ENCODE measurements at regions not wholly inside any gene's neighbourhood (a gene's known extent, or its start where the extent isn't known, plus 50 kb on each side); places are given as distances from the start of the nearest gene placed in this dataset.

GRCh38 chr12:9383585-9383984 is 175.4 kb upstream of the PZP start:
- Histone ChIP-seq H2AFZ (no peak overlapping the region), H3K79me2 (replicated peaks; ENCODE audit: insufficient read depth) (no peaks in the 10 kb centered on the region), H3K27me3 (ENCODE audit: insufficient read depth) (no peaks in the 10 kb centered on the region), H4K20me1 (replicated peaks; ENCODE audit: insufficient read depth) (no peaks in the 10 kb centered on the region), H3F3A (replicated peaks; ENCODE audit: low read depth) (no peaks in the 10 kb centered on the region), H3K4me2 (no peak overlapping the region), H3K9me2 (ENCODE audit: insufficient read depth) (no peaks in the 10 kb centered on the region), H3K4me1 (ENCODE audit: insufficient read depth) (no peaks in the 10 kb centered on the region), H3K36me3 (ENCODE audit: insufficient read depth) (no peaks in the 10 kb centered on the region), H3K27ac (ENCODE audit: low read depth) (no peak overlapping the region), H3K4me3 (no peak overlapping the region)
- no peak for DNase-seq (ENCODE audit: low spot score)
- Mint-ChIP-seq H3K4me3 (no peak overlapping the region), H3K4me1 (peaks cover 2% of the 10 kb centered on the region; the same call in 1 of the 3 replicates), H3K27ac (no peak overlapping the region), H3K36me3 (ENCODE audit: low read depth) (no peaks in the 10 kb centered on the region), H3K27me3 (ENCODE audit: insufficient read depth, low read depth, poor library complexity) (peaks cover 5% of the 10 kb centered on the region), H3K9me3 (no peaks in the 10 kb centered on the region)
- ATAC-seq, result no peak
- TF ChIP-seq REST (IDR thresholded peaks at IDR 0.05; ENCODE audit: unreplicated experiment) (no peak), NANOG (IDR thresholded peaks at IDR 0.05; ENCODE audit: borderline replicate concordance) (no peak), EZH2 (IDR thresholded peaks at IDR 0.05; ENCODE audit: low read depth, unreplicated experiment) (no peak), POLR2AphosphoS5 (IDR thresholded peaks at IDR 0.05; ENCODE audit: low read depth) (no peak), STAT1 (IDR thresholded peaks at IDR 0.05; ENCODE audit: unreplicated experiment) (no peak), CREB1 (CRISPR knock-in tag; IDR thresholded peaks at IDR 0.05; ENCODE audit: low read depth) (no peak), JUNB (IDR thresholded peaks at IDR 0.05; ENCODE audit: unreplicated experiment) (no peak), ETS1 (IDR thresholded peaks at IDR 0.05) (no peak), ZNF114 (CRISPR knock-in tag; IDR thresholded peaks at IDR 0.05) (no peak)

GRCh38 chr12:9381619-9382018 is 173.4 kb upstream of the PZP start:
- H3K27me3 Mint-ChIP-seq (ENCODE audit: insufficient read depth, low read depth, poor library complexity), result peaks cover 3% of the 10 kb centered on the region
- no peaks in the 10 kb centered on the region for H3K36me3 Mint-ChIP-seq (ENCODE audit: low read depth)
- TF ChIP-seq ZNF114 (CRISPR knock-in tag; IDR thresholded peaks at IDR 0.05) (no peak), ETS1 (IDR thresholded peaks at IDR 0.05) (no peak), POLR2AphosphoS5 (IDR thresholded peaks at IDR 0.05; ENCODE audit: low read depth) (no peak), EZH2phosphoT487 (IDR thresholded peaks at IDR 0.05; ENCODE audit: unreplicated experiment) (no peak), ZNF462 (CRISPR knock-in tag; IDR thresholded peaks at IDR 0.05) (no peak)

More at GRCh38 chr12:9381619-9382018, 173.4 kb upstream of the PZP start:
- H3K4me3 ChIP-seq, result no peak overlapping the region
- H3K4me2 ChIP-seq, result no peak overlapping the region
- no peaks in the 10 kb centered on the region for H4K20me1 ChIP-seq (replicated peaks; ENCODE audit: insufficient read depth)
- no peaks in the 10 kb centered on the region for H3K79me2 ChIP-seq (replicated peaks; ENCODE audit: insufficient read depth)
- DNase-seq (ENCODE audit: low spot score) (no peak), ATAC-seq (no peak)
- H3K4me3 Mint-ChIP-seq, result no peak overlapping the region
- no peak overlapping the region for H3K27ac Mint-ChIP-seq
- H3K36me3 ChIP-seq (ENCODE audit: insufficient read depth), result no peaks in the 10 kb centered on the region
- H3F3A ChIP-seq (replicated peaks; ENCODE audit: low read depth), result no peaks in the 10 kb centered on the region
- H3K27ac ChIP-seq (ENCODE audit: low read depth), result no peak overlapping the region
- no peaks in the 10 kb centered on the region for H3K4me1 ChIP-seq (ENCODE audit: insufficient read depth)
- H3K9me2 ChIP-seq (ENCODE audit: insufficient read depth), result no peaks in the 10 kb centered on the region
- no peaks in the 10 kb centered on the region for H3K9me3 Mint-ChIP-seq
- H3K27me3 ChIP-seq (ENCODE audit: insufficient read depth), result no peaks in the 10 kb centered on the region
- no peak overlapping the region for H2AFZ ChIP-seq
- H3K4me1 Mint-ChIP-seq, result peaks cover 4% of the 10 kb centered on the region; the same call in 1 of the 3 replicates

Measured in GM23338 (cell line).